HepG2 (cell line): ENCODE measurements at regions not wholly inside any gene's neighbourhood (a gene's known extent, or its start where the extent isn't known, plus 50 kb on each side); places are given as distances from the start of the nearest gene placed in this dataset.

Source experiments
- ELF1 ChIP-seq: sonication (generic); formaldehyde crosslinking; IDR thresholded peaks from 2 replicates; pipeline ENCODE4 v1.4.0; 2020; ENCODE audit warnings: missing genetic modification reagents
- IRX3 ChIP-seq: sonication (generic); formaldehyde crosslinking; IDR thresholded peaks from 2 replicates; pipeline ENCODE4 v1.8.1; 2023; ENCODE audit warnings: mild to moderate bottlenecking, low read depth, missing genetic modification reagents, borderline replicate concordance
- MYC ChIP-seq: sonication (generic); formaldehyde crosslinking; IDR thresholded peaks from 2 replicates; pipeline ENCODE4 v1.9.0; 2021; ENCODE audit warnings: missing genetic modification reagents, borderline replicate concordance
- NCOA1 ChIP-seq: sonication (generic); formaldehyde crosslinking; IDR thresholded peaks from 2 replicates; pipeline ENCODE4 v1.9.0; 2021; ENCODE audit warnings: missing genetic modification reagents
- RELA ChIP-seq: sonication (generic); formaldehyde crosslinking; IDR thresholded peaks from 2 replicates; pipeline ENCODE4 v1.4.0; 2020; ENCODE audit warnings: missing genetic modification reagents
- USF2 ChIP-seq, 2 experiments: sonication (generic) in 1 of 2; formaldehyde crosslinking in 1 of 2; IDR thresholded peaks; 2 replicates each; pipeline versions ENCODE4 v1.5.1 to v1.6.1; 2011 to 2020; ENCODE audit warnings: borderline replicate concordance in 1 of 2, low read depth in 1 of 2, low read length in 1 of 2, mild to moderate bottlenecking in 1 of 2, missing genetic modification reagents in 1 of 2, moderate library complexity in 1 of 2
- ZNF343 ChIP-seq: sonication (generic); formaldehyde crosslinking; IDR thresholded peaks from 2 replicates; pipeline ENCODE4 v1.4.0; 2020; ENCODE audit warnings: mild to moderate bottlenecking, missing genetic modification reagents
- ZNF782 ChIP-seq: sonication (generic); formaldehyde crosslinking; IDR thresholded peaks from 2 replicates; pipeline ENCODE4 v1.4.0; 2020; ENCODE audit warnings: missing genetic modification reagents, mild to moderate bottlenecking, borderline replicate concordance
- ZNF878 ChIP-seq: sonication (generic); formaldehyde crosslinking; IDR thresholded peaks from 2 replicates; pipeline ENCODE4 v1.8.1; 2023; ENCODE audit warnings: mild to moderate bottlenecking, missing genetic modification reagents, moderate library complexity
- TF ChIP-seq, protein P1 (sequence below), 2 experiments: sonication (generic) in 1 of 2; formaldehyde crosslinking in 1 of 2; IDR thresholded peaks; 2 replicates each; pipeline versions ENCODE4 v1.4.0 to v1.6.1; 2016 to 2020; ENCODE audit warnings: borderline replicate concordance in 1 of 2, low read depth in 1 of 2, mild to moderate bottlenecking in 1 of 2, missing genetic modification reagents in 1 of 2
- TF ChIP-seq, protein P2 (sequence below): conservative IDR thresholded peaks from 2 replicates; pipeline ENCODE4 v1.6.1; 2018; ENCODE audit warnings: missing genetic modification reagents

- TF ChIP-seq, protein P1, sequence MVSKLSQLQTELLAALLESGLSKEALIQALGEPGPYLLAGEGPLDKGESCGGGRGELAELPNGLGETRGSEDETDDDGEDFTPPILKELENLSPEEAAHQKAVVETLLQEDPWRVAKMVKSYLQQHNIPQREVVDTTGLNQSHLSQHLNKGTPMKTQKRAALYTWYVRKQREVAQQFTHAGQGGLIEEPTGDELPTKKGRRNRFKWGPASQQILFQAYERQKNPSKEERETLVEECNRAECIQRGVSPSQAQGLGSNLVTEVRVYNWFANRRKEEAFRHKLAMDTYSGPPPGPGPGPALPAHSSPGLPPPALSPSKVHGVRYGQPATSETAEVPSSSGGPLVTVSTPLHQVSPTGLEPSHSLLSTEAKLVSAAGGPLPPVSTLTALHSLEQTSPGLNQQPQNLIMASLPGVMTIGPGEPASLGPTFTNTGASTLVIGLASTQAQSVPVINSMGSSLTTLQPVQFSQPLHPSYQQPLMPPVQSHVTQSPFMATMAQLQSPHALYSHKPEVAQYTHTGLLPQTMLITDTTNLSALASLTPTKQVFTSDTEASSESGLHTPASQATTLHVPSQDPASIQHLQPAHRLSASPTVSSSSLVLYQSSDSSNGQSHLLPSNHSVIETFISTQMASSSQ (IDR thresholded peaks at IDR 0.05; ENCODE audit: low read depth) = no peak
- TF ChIP-seq, protein P1 (CRISPR knock-in tag; IDR thresholded peaks at IDR 0.05; ENCODE audit: borderline replicate concordance) = no peak
- no peak for TF ChIP-seq USF2 (IDR thresholded peaks at IDR 0.05; ENCODE audit: low read depth, low read length)
- no peak for TF ChIP-seq USF2 (CRISPR knock-in tag; IDR thresholded peaks at IDR 0.05; ENCODE audit: borderline replicate concordance)
- no peak for TF ChIP-seq ZNF878 (CRISPR knock-in tag)
- no peak for TF ChIP-seq ZNF343 (CRISPR knock-in tag)
- TF ChIP-seq, protein P2, sequence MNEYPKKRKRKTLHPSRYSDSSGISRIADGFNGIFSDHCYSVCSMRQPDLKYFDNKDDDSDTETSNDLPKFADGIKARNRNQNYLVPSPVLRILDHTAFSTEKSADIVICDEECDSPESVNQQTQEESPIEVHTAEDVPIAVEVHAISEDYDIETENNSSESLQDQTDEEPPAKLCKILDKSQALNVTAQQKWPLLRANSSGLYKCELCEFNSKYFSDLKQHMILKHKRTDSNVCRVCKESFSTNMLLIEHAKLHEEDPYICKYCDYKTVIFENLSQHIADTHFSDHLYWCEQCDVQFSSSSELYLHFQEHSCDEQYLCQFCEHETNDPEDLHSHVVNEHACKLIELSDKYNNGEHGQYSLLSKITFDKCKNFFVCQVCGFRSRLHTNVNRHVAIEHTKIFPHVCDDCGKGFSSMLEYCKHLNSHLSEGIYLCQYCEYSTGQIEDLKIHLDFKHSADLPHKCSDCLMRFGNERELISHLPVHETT (CRISPR knock-in tag) = no peak
- no peak for TF ChIP-seq IRX3 (CRISPR knock-in tag)
- no peak for TF ChIP-seq MYC (CRISPR knock-in tag)
- TF ChIP-seq RELA (CRISPR knock-in tag) = no peak
- no peak for TF ChIP-seq ZNF782 (CRISPR knock-in tag)
- no peak for TF ChIP-seq NCOA1
- no peak for TF ChIP-seq ELF1
- TF ChIP-seq, all 625 proteins: peak for 0
These were observed 51.0 kb upstream of the TBX3 start (continued) for GRCh38 chr12:114735011-114735410.
